Osteocyte (in vitro differentiated cells): ENCODE measurements at regions not wholly inside any gene's neighbourhood (a gene's known extent, or its start where the extent isn't known, plus 50 kb on each side); places are given as distances from the start of the nearest gene placed in this dataset.
A peak's percentile ranks its signal among the peaks of the same experiment; 100 is the strongest.
"Not testable (repeated sequence)": the region's sequence is repeated elsewhere in the genome, so short reads cannot be mapped to it uniquely, and the experiment has no call there.

Source experiments
- DNase-seq: peaks from one replicate; pipeline ENCODE4 v3.0.0; 2021; ENCODE audit warnings: mixed read lengths; ENCODE audit not compliant: unreplicated experiment; ENCODE audit errors: extremely low spot score
- H3K27ac Mint-ChIP-seq: one replicate; pipeline ENCODE4 v1.8.0; 2021; ENCODE audit warnings: mild to moderate bottlenecking, mixed read lengths; ENCODE audit not compliant: unreplicated experiment
- H3K27me3 Mint-ChIP-seq: one replicate; pipeline ENCODE4 v1.8.0; 2021; ENCODE audit warnings: mixed read lengths; ENCODE audit not compliant: unreplicated experiment
- H3K36me3 Mint-ChIP-seq: one replicate; pipeline ENCODE4 v1.8.0; 2021; ENCODE audit warnings: mixed read lengths; ENCODE audit not compliant: unreplicated experiment
- H3K4me1 Mint-ChIP-seq: one replicate; pipeline ENCODE4 v1.8.0; 2021; ENCODE audit warnings: mixed read lengths; ENCODE audit not compliant: unreplicated experiment
- H3K4me3 Mint-ChIP-seq: one replicate; pipeline ENCODE4 v1.8.0; 2021; ENCODE audit warnings: mild to moderate bottlenecking, moderate library complexity, mixed read lengths; ENCODE audit not compliant: unreplicated experiment
- H3K9me3 Mint-ChIP-seq: one replicate; pipeline ENCODE4 v1.8.0; 2021; ENCODE audit warnings: mixed read lengths; ENCODE audit not compliant: unreplicated experiment
- TF ChIP-seq, protein P1 (sequence below): fragments of 200-600 bp; sonication (generic); IDR thresholded peaks from 2 replicates; pipeline ENCODE4 v1.5.0; 2021; ENCODE audit warnings: antibody characterized with exemption, mild to moderate bottlenecking, moderate library complexity

DNA sequence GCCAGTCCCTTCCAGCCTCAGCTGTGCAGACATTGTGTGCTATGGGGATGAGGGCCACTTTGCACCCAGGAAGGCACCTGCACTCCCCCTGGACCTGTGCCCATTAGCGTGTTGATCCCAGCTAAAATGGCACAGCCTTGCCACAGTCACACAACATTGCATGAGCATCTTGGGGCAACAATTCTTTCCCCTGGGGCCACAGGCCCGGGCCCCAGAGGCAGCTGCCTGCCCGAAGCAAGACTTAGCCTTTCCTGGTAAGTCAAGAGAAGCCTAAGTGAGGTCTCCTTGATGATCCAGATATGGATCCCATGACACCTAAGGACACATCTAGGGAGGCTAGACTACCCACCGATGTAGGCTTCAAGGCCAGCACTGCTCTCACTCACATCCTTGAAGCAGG, 202.1 kb downstream of the BCL11A start:
- Mint-ChIP-seq H3K27ac (no peak overlapping the region), H3K9me3 (no peaks in the 10 kb centered on the region), H3K4me3 (no peak overlapping the region), H3K36me3 (no peaks in the 10 kb centered on the region), H3K27me3 (peaks cover 5% of the 10 kb centered on the region), H3K4me1 (peaks cover 1% of the 10 kb centered on the region)
- peak; percentile 74 for DNase-seq
- TF ChIP-seq, protein P1, sequence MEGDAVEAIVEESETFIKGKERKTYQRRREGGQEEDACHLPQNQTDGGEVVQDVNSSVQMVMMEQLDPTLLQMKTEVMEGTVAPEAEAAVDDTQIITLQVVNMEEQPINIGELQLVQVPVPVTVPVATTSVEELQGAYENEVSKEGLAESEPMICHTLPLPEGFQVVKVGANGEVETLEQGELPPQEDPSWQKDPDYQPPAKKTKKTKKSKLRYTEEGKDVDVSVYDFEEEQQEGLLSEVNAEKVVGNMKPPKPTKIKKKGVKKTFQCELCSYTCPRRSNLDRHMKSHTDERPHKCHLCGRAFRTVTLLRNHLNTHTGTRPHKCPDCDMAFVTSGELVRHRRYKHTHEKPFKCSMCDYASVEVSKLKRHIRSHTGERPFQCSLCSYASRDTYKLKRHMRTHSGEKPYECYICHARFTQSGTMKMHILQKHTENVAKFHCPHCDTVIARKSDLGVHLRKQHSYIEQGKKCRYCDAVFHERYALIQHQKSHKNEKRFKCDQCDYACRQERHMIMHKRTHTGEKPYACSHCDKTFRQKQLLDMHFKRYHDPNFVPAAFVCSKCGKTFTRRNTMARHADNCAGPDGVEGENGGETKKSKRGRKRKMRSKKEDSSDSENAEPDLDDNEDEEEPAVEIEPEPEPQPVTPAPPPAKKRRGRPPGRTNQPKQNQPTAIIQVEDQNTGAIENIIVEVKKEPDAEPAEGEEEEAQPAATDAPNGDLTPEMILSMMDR, result no peak

DNA sequence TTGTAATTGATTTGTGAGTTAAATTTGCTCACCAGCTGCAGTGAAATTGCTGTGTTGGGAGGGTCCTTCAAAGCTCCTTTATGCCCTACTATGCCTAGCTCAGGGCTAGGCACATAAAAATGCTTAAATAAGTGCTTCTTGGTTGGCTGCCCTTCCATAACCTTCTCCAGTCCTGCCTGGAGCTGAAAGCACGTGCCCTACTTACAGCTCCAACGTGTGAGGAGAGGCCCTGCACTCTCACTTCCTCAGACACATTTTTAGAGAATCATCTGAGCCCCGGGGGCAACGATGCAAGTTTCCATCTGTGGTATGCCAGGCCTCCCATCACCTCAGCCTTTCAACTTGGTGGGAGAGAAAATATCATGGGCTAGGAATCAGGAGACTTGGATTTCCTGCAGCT, 202.7 kb downstream of the BCL11A start:
- peak; percentile 21 for DNase-seq

DNA sequence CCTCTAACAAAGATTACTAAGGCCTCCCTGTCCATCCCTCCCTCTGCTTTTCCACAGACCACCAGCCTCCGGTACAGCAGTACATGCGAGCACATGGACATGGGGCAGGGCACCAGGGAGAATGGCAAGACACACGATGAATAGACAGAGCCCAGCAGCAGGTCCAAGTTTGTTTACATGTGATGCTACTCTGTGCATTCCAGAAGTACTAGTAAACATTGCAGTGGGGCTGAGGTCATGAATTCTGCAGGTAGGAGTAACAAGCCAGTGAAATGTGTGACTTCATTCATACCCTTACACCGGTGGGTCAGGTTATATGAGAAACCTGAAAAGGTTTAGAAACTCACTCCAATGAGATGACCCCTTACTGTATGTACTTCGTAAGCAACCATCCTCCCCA, 205.7 kb downstream of the BCL11A start:
- H3K9me3 Mint-ChIP-seq, result no peaks in the 10 kb centered on the region
- TF ChIP-seq, protein P1, result no peak
- H3K4me3 Mint-ChIP-seq, result no peak overlapping the region
- H3K27ac Mint-ChIP-seq, result no peak overlapping the region
- DNase-seq, result peak; percentile 44
- H3K4me1 Mint-ChIP-seq, result peaks cover 1% of the 10 kb centered on the region
- H3K27me3 Mint-ChIP-seq, result peaks cover 12% of the 10 kb centered on the region
- H3K36me3 Mint-ChIP-seq, result no peaks in the 10 kb centered on the region

More for the DNA sequence above, 202.7 kb downstream of the BCL11A start:
- TF ChIP-seq, protein P1, result no peak
- no peak overlapping the region for H3K27ac Mint-ChIP-seq
- H3K27me3 Mint-ChIP-seq, result peaks cover 7% of the 10 kb centered on the region
- H3K4me3 Mint-ChIP-seq, result no peak overlapping the region
- no peaks in the 10 kb centered on the region for H3K36me3 Mint-ChIP-seq
- peaks cover 1% of the 10 kb centered on the region for H3K4me1 Mint-ChIP-seq
- H3K9me3 Mint-ChIP-seq, result no peaks in the 10 kb centered on the region

DNA sequence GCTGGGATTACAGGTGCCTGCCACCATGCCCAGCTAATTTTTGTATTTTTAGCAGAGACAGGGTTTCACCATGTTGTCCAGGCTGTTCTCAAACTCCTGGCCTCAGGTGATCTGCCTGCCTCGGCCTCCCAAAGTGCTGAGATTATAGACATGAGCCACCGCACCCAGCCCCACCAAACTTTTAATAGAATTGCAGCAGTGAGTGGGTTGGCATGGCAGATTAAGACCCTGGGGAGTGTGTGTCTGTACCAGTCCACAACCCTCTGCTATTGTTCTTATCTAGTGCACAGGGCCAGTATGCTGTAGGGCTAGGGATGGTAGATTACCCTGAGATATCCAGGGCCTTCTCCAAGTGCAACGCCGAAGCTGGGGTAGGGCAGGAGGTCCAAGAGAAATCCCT, 211.0 kb downstream of the BCL11A start:
- H3K9me3 Mint-ChIP-seq, H3K4me1 Mint-ChIP-seq, H3K4me3 Mint-ChIP-seq, H3K27ac Mint-ChIP-seq, H3K36me3 Mint-ChIP-seq: not testable (repeated sequence)
- peak; percentile 72 for DNase-seq
- H3K27me3 Mint-ChIP-seq, result peaks cover 12% of the 10 kb centered on the region

DNA sequence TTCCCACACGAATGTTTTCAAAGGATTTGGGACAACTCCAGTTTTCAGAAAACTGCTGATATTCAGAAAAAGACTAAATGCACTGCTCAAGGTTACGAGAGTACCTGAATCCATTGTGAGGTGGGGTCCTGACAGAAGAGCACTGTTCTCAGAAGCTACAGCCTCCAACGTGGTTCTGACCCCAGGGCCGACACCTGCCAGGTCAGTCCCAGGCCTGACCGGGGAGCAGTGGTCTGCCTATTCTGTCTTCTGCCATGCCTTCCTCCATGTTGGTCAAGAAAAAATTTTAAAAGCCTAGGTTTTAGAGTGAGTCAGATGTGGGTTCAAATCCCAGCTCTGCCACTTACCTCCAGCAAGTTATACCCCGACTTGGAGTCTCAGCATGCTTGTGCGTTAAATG, 212.3 kb downstream of the BCL11A start:
- Mint-ChIP-seq H3K4me1 (no peaks in the 10 kb centered on the region), H3K4me3 (no peak overlapping the region), H3K27me3 (peaks cover 7% of the 10 kb centered on the region), H3K27ac (no peak overlapping the region), H3K36me3 (no peaks in the 10 kb centered on the region), H3K9me3 (no peaks in the 10 kb centered on the region)
- TF ChIP-seq, protein P1, result no peak
- DNase-seq, result peak; percentile 57

DNA sequence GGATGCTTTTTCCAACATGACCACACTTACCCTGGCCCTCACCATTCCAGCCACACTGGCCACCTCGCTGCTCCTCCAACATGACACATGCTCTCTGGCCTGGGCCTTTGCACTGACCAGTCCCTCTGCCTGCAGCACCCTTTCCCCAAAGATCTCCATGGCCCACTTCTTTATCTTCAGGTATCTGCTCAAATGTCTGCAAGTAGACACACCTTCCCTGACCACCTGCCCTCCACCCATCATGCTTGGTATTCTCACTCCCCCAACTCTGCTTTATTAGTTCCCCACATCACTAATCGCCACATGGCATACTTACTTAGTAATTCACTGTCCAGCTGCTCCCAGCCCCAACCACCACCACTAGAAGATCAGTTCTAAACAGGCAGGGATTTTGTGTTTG, 214.2 kb downstream of the BCL11A start:
- H3K27ac Mint-ChIP-seq, result no peak overlapping the region
- peaks cover 4% of the 10 kb centered on the region for H3K27me3 Mint-ChIP-seq
- no peaks in the 10 kb centered on the region for H3K9me3 Mint-ChIP-seq
- peak; percentile 60 for DNase-seq
- H3K4me1 Mint-ChIP-seq, result no peaks in the 10 kb centered on the region
- H3K4me3 Mint-ChIP-seq, result no peak overlapping the region
- no peaks in the 10 kb centered on the region for H3K36me3 Mint-ChIP-seq
- TF ChIP-seq, protein P1, result no peak
